Effector CD4-positive, alpha-beta T cell (primary cell): ENCODE measurements at regions not wholly inside any gene's neighbourhood (a gene's known extent, or its start where the extent isn't known, plus 50 kb on each side); places are given as distances from the start of the nearest gene placed in this dataset.
"Not testable (repeated sequence)": the region's sequence is repeated elsewhere in the genome, so short reads cannot be mapped to it uniquely, and the experiment has no call there.

Experiments used
- DNase-seq: peaks from one replicate; pipeline ENCODE4 v3.0.0-alpha.2; 2020

GRCh38 chr1:199245946-199246345 lies 607.1 kb downstream of the PTPRC start:
- DNase-seq, result no peak

DNA sequence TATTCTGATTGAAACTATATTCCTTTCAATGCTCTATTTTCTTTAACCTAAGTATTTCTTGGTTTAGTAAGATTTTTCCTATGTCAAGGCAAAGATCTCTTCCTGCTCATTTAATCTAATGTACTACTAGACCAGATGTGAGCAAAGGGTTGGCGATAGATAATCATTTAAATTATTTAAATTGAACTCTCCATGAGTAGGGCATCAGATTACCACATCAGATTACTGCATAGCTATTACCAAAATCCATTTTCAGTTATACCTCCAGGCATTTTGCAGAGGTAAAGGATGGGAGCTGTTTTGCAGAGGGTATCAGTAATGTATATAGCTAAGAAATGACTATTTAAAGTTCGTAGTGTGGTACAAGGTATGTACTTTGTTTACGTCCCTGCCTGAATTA lies 607.9 kb downstream of the PTPRC start:
- DNase-seq, result no peak

DNA sequence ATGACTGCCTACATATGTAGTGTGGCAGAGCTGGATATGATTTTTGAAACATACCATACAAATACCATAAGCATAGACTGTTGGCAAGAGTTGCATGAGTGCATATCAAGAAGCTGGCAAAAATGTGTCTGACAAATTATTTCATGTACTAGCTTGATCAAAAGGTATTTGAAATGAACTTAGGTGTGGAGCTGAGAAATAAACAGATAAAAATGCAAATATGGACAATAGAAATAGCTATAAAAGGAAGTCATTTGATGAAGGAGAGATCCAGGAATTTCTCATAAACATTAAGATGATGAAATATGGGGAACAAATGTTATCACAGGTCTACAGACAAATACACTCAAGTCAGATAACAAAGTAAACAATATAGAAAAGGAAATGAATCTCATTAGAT lies 609.1 kb downstream of the PTPRC start:
- no peak for DNase-seq

- DNase-seq, result not testable (repeated sequence)
Measured at GRCh38 chr1:199254040-199254439, 615.2 kb downstream of the PTPRC start.

GRCh38 chr1:199261328-199261727 lies 622.5 kb downstream of the PTPRC start:
- no peak for DNase-seq

GRCh38 chr1:199264283-199264682 lies 625.4 kb downstream of the PTPRC start:
- DNase-seq, result no peak

GRCh38 chr1:199264911-199265310 lies 626.1 kb downstream of the PTPRC start:
- no peak for DNase-seq

GRCh38 chr1:199265319-199265718 lies 626.5 kb downstream of the PTPRC start:
- DNase-seq, result no peak

DNA sequence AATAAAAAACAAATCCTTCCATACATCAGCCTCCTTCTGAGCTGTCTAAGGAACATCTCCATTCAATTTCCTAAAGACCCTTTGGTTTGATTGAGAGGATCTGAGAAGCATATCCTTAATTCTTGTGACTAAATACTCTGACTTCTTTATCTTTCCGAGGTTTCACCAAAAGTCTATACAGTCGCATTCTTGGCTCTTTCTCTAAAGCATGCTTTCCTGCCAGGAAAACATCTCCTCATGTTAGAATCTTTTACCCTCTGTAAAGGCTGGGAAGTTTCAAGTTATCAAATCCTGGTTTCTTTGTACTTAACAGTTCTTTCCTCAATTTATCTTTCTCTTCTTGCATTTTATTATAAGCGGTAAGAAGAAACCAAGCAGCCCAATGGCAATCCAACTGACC lies 630.4 kb downstream of the PTPRC start:
- DNase-seq, result no peak

GRCh38 chr1:199272139-199272544 lies 633.3 kb downstream of the PTPRC start:
- DNase-seq, result no peak

GRCh38 chr1:199272628-199273086 lies 633.8 kb downstream of the PTPRC start:
- no peak for DNase-seq

- DNase-seq, result no peak
Measured at GRCh38 chr1:199273837-199274379, 635.1 kb downstream of the PTPRC start.

DNA sequence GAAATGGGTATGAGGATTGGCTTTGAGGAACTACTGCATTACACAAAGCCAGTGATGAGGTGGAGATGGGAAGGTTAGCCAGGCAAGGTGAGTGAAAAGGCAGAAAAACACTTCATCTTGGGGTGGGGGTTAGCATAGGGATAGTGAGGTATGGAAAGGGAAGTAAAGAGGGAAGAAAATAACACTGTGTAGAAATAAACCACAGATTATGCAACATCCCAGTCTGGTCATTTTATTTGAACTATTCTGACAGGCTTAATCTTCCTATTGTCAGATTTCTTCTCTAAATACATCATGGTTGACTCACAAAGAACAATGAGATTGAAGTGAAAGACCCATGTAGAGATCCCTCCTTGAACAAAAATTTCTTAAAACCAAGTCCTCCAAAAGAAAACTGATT lies 640.2 kb downstream of the PTPRC start:
- DNase-seq, result no peak

- no peak for DNase-seq
Measured at GRCh38 chr1:199279872-199280645, 641.2 kb downstream of the PTPRC start.

DNA sequence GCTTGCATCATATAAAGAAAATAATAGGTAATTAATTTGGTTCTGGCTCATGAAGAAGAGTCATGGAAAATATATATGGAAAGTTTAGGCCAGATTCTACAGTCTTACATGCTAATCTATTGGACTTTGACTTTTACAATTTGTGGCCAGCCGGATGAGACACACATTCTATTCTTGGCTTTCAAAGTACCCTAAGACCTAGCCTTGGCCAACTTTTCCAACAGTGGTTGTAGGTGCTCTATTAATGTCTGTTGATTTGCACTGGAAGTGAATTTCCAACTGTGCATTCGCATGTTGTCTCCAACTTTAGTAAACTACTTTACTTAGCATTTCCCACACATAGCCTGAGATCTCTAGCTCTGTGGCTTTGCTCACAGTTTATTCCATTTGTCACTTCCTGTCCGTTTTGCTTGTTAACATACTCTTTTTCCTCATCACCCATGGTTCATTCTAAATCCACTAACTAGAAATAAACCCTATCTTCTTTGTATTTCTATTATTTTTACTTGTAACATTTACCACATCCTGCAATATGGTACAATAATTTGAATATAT lies 644.0 kb downstream of the PTPRC start:
- no peak for DNase-seq

DNA sequence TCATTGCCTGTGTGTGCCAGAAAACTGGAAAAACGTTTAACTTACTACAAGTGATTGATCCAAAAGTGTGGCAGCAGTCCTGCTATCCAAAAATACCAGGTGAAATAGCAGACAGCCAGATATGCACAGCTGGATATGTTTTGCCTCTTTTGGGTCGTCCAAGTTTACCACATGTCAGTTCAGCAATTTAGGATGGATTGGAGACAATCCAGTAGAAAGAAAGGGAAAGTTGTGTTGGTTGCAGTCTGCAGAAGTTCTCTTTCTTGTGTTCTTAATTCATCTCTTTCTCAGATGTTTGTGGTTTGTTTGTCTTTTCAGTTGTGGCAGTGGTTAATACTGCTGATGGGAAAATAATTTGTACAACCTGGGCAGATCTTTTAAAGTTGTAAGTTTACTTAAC lies 645.0 kb downstream of the PTPRC start:
- no peak for DNase-seq

GRCh38 chr1:199287206-199287605 lies 648.4 kb downstream of the PTPRC start:
- no peak for DNase-seq

DNA sequence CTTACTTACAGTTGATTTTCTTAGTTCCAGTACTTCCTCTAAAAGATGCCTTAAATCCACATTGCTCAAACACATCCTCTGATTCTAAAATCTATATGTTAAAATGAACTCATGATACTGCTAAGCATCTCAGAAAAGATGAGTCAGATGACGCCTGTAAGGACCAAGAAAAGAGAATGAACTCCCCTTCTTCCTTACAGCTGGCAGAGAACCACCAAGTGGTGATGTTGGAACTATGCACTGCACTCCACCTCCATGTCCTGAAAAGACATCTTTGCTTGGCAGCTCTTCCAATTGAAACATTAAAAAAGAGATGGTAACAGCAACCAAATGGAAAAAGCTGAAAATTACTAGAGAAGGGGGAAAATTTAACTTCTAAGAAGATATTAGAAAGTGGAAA lies 648.8 kb downstream of the PTPRC start:
- no peak for DNase-seq

- no peak for DNase-seq
Measured at GRCh38 chr1:199290186-199290585, 651.3 kb downstream of the PTPRC start.

- DNase-seq, result no peak
Measured at GRCh38 chr1:199291022-199291740, 652.3 kb downstream of the PTPRC start.

DNA sequence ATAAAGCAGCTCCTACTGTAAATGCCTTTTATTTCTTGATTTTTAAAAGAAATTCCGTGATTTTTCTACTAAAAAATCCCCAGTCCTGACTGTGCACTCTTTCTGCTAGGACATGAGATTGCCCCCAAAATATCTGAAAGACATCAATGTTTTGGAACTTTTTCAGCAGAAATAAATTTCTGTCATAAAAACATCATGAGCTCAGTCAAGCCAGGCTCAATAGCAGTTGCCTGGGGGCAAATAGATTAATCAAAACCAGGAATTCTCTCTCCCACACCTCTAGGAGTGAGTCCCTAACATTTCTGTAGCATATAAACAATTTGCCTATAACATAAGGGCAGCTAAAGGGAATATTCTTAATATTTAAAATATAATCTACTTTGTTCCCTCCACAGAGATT lies 654.1 kb downstream of the PTPRC start:
- no peak for DNase-seq

DNA sequence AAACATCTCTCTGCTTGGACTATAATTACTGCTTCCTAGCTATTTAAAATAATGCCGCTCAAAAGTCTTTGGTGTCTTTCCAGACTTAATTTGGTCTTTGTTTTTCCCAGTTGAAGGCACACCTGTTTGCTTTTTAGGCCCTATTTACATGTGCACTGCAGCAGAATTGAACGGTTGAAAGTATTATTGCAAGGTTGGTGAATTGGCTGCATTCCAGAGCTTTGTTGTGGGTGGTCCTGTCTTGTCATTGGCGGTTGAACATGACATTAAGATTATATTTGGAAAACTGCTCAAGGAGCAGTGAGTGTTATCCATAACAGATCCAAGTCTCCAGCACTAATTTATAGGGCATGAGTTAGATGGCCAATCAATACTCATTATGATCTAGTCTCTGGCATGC lies 656.3 kb downstream of the PTPRC start:
- DNase-seq, result no peak

- no peak for DNase-seq
Measured at GRCh38 chr1:199297174-199297573, 658.3 kb downstream of the PTPRC start.

DNA sequence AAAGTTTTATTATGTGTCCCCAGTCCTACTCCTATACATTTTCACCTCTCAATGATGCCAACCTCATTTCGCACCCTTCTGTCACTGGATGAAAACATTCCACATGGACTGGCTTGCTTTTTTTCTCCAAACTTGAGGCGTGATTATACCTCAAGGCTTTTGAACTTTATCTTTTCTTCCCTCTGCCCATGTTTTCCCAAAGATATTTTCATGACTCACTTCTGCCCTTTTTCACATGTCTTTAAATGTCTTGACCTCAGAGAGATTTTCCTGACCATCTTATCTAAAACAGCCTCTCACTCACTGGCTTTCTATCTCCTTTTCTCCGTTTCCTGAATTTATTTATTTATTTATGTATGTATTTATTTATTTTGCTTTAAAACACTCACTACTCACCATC lies 659.0 kb downstream of the PTPRC start:
- DNase-seq, result no peak
